MCF 10A (cell line): ENCODE measurements at regions not wholly inside any gene's neighbourhood (a gene's known extent, or its start where the extent isn't known, plus 50 kb on each side); places are given as distances from the start of the nearest gene placed in this dataset.

Experiments used
- BruUV-seq: library from RNA; stranded (reverse); fragments of 400-500 nt; replicated peaks from 2 replicates; lab custom pipeline; 2021; lab: Mats Ljungman, UMichigan
- CTCF ChIA-PET: fragments of 300-600 bp; sonication (Branson Sonifier 250); formaldehyde crosslinking; extraction: SDS; loops from one replicate; lab custom pipeline; 2021; ENCODE audit warnings: antibody characterized with exemption, inconsistent platforms; lab: Yijun Ruan, JAX
- POLR2A ChIA-PET: fragments of 300-600, 350-650 bp; sonication (Branson Sonifier 250); formaldehyde crosslinking; extraction: SDS; loops from one replicate; lab custom pipeline; 2020; ENCODE audit warnings: antibody characterized with exemption, inconsistent platforms; lab: Yijun Ruan, JAX
- DNase-seq: peaks from one replicate; pipeline ENCODE4 v3.0.0-alpha.2; 2018; ENCODE audit not compliant: unreplicated experiment
- H3K27ac Mint-ChIP-seq: one replicate; pipeline ENCODE4 v1.8.0; 2022; ENCODE audit warnings: mild to moderate bottlenecking, low read depth, mixed read lengths; ENCODE audit not compliant: unreplicated experiment
- H3K27me3 Mint-ChIP-seq: one replicate; pipeline ENCODE4 v1.8.0; 2022; ENCODE audit warnings: mixed read lengths; ENCODE audit not compliant: insufficient read depth, unreplicated experiment
- H3K36me3 Mint-ChIP-seq: one replicate; pipeline ENCODE4 v1.8.0; 2022; ENCODE audit warnings: mild to moderate bottlenecking, moderate library complexity, mixed read lengths; ENCODE audit not compliant: insufficient read depth, unreplicated experiment
- H3K4me1 Mint-ChIP-seq: one replicate; pipeline ENCODE4 v1.8.0; 2022; ENCODE audit warnings: mixed read lengths; ENCODE audit not compliant: insufficient read depth, unreplicated experiment
- H3K4me3 Mint-ChIP-seq: one replicate; pipeline ENCODE4 v1.8.0; 2022; ENCODE audit warnings: mild to moderate bottlenecking, moderate library complexity, mixed read lengths; ENCODE audit not compliant: unreplicated experiment
- H3K9me3 Mint-ChIP-seq: one replicate; pipeline ENCODE4 v1.8.0; 2022; ENCODE audit warnings: mixed read lengths; ENCODE audit not compliant: unreplicated experiment
- intact Hi-C: fragments of 100-400 bp; cut with micrococcal nuclease; formaldehyde crosslinking; loops from 2 replicates; pipeline ENCODE4 v1.14.1; 2022
- TF ChIP-seq, protein P1 (sequence below): fragments of 200-600 bp; IDR thresholded peaks from one replicate; pipeline ENCODE4 v1.8.0; 2022; ENCODE audit warnings: antibody characterized with exemption, mild to moderate bottlenecking; ENCODE audit not compliant: unreplicated experiment

DNA sequence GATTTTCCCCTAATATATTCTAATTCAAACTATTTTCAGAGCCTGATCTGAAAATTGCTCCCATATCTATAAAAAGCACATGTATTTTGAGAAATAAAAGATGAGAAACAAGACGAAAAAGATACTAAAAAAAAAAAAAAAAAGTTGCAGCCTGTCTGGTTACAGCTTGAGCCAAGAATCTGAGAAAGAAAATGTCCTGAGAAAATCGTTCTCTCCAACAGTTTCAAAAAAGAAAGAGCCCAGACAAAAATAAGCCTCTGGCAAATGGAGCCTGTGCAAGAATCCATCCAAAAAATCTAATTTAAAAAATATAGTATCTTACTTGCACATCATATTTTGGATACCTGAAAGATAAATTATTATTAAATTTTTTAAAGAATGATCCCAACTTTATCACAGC is 163.0 kb upstream of the TBL1X start:
- no TSS peak for BruUV-seq
- intact Hi-C loops = no loop called here
- no peaks in the 10 kb centered on the region for H3K36me3 Mint-ChIP-seq

DNA sequence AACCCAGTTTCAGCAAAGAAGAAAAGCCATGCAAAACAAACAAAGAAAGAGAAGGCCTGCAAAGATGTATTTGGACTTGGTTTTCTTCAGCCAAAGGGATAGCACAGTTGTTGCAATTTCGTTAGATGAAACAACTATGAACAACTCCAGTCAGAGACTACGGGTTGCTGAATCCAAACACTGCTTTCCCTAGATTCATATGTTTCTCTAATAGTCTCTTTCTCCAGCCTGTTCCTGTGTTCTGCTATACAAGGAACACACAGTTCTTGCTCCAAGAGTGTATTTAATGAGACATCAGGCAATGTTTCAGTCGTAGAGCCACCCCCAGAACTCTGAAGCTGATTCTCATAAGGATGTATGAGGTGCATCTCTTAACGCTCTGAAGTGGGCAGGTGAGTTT is 162.5 kb upstream of the TBL1X start:
- Mint-ChIP-seq H3K36me3 (no peaks in the 10 kb centered on the region), H3K27me3 (peaks cover 10% of the 10 kb centered on the region), H3K4me1 (no peaks in the 10 kb centered on the region), H3K27ac (no peak overlapping the region), H3K9me3 (peaks cover 16% of the 10 kb centered on the region), H3K4me3 (no peak overlapping the region)
- no TSS peak for BruUV-seq
- CTCF ChIA-PET = no interaction called here
- POLR2A ChIA-PET = no interaction called here
- TF ChIP-seq, protein P1, sequence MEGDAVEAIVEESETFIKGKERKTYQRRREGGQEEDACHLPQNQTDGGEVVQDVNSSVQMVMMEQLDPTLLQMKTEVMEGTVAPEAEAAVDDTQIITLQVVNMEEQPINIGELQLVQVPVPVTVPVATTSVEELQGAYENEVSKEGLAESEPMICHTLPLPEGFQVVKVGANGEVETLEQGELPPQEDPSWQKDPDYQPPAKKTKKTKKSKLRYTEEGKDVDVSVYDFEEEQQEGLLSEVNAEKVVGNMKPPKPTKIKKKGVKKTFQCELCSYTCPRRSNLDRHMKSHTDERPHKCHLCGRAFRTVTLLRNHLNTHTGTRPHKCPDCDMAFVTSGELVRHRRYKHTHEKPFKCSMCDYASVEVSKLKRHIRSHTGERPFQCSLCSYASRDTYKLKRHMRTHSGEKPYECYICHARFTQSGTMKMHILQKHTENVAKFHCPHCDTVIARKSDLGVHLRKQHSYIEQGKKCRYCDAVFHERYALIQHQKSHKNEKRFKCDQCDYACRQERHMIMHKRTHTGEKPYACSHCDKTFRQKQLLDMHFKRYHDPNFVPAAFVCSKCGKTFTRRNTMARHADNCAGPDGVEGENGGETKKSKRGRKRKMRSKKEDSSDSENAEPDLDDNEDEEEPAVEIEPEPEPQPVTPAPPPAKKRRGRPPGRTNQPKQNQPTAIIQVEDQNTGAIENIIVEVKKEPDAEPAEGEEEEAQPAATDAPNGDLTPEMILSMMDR = no peak
- intact Hi-C loops = no loop called here
- no peak for DNase-seq

More for the DNA sequence above, 163.0 kb upstream of the TBL1X start:
- no peak overlapping the region for H3K27ac Mint-ChIP-seq
- ChIA-PET POLR2A (no interaction called here), CTCF (no interaction called here)
- no peak overlapping the region for H3K4me3 Mint-ChIP-seq
- H3K27me3 Mint-ChIP-seq = peaks cover 10% of the 10 kb centered on the region
- TF ChIP-seq, protein P1 = no peak
- H3K4me1 Mint-ChIP-seq = no peaks in the 10 kb centered on the region
- peaks cover 16% of the 10 kb centered on the region for H3K9me3 Mint-ChIP-seq
- DNase-seq = no peak

DNA sequence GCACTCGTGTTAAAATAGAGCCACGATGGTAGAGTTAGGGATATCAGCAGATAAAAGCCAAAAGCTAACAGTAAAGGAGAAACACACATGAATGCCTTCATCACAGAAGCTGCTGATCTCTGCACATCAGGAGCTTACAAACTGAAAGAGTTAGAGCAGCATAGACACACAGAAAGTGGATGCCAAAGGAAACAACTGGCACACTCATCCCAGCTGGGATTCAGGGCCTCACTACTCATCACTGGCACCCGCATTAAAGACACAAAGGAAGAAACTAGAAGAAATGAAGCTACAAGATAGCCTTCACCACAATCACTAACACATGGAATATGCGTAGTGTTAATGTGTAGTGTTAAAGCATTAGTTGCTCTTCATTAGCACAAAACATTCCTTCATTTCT is 156.4 kb upstream of the TBL1X start:
- ChIA-PET CTCF (interaction anchor here (0.7 kb wide), 1 partner anchor 433 kb away, joined by 4 read pairs; no protein-coding TSS in a partner anchor), POLR2A (no interaction called here)
- Mint-ChIP-seq H3K4me1 (no peaks in the 10 kb centered on the region), H3K27me3 (no peaks in the 10 kb centered on the region), H3K36me3 (no peaks in the 10 kb centered on the region), H3K4me3 (no peak overlapping the region), H3K27ac (no peak overlapping the region), H3K9me3 (peaks cover 7% of the 10 kb centered on the region)
- intact Hi-C loops = no loop called here
- DNase-seq = no peak
- TF ChIP-seq, protein P1 = no peak
- no TSS peak for BruUV-seq

DNA sequence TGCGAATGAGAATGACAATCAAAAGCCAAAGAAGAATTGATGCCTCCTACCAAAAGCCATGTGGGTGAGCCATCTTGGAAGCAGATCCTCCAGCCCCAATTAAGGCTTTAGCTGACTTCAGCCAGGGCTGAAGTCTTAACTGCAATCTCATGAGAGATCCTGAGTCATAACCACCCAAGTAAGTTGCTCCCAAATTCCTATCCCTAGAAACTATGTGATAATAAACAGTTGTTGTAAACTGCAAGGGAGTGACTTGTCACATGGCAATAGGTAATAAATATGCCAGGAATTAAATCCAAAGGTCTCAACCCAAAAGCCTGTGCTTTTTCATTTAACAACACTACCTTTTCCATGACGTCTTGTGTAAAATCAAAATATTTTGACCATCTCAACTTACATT is 154.2 kb upstream of the TBL1X start:
- ChIA-PET CTCF (interaction anchor here (0.6 kb wide), 1 partner anchor 328 kb away, joined by 3 read pairs; no protein-coding TSS in a partner anchor), POLR2A (no interaction called here)
- H3K4me1 Mint-ChIP-seq = no peaks in the 10 kb centered on the region
- H3K27me3 Mint-ChIP-seq = no peaks in the 10 kb centered on the region
- H3K27ac Mint-ChIP-seq = no peak overlapping the region
- TF ChIP-seq, protein P1 = no peak
- BruUV-seq = no TSS peak
- H3K36me3 Mint-ChIP-seq = no peaks in the 10 kb centered on the region
- H3K4me3 Mint-ChIP-seq = no peak overlapping the region
- intact Hi-C loops = no loop called here
- no peaks in the 10 kb centered on the region for H3K9me3 Mint-ChIP-seq
- DNase-seq = no peak
